ENCODE measurements at regions not wholly inside any gene's neighbourhood (a gene's known extent, or its start where the extent isn't known, plus 50 kb on each side); places are given as distances from the start of the nearest gene placed in this dataset.

GRCh38 chr5:122221857-122222256, 90.2 kb upstream of the SNCAIP start:
- Histone ChIP-seq H3K9me3 (ENCODE audit: control extremely low read depth in 1 of 3, control insufficient read depth in 2 of 3, insufficient read depth in 1 of 3, low read length in 2 of 3) (peaks cover 0 to 9% (median 2%) of the 10 kb centered on the region in 3 donors), H3K36me3 (replicated peaks in 1 of 2; ENCODE audit: control extremely low read depth in 1 of 2, control insufficient read depth in 1 of 2, extremely low read depth in 1 of 2, insufficient read depth in 2 of 2, low read length in 1 of 2) (no peaks in the 10 kb centered on the region), H4K20me1 (ENCODE audit: control insufficient read depth, insufficient read depth, low read length, poor library complexity, severe bottlenecking) (no peaks in the 10 kb centered on the region), H2AFZ (ENCODE audit: insufficient read depth, low read depth, low read length, poor library complexity, severe bottlenecking) (no peak overlapping the region), H3K27ac (ENCODE audit: low read length in 2 of 2) (no peak overlapping the region), H3K9ac (ENCODE audit: low read length) (no peak overlapping the region), H3K79me2 (ENCODE audit: control insufficient read depth, insufficient read depth, low read length) (no peaks in the 10 kb centered on the region), H3K27me3 (replicated peaks in 1 of 4; ENCODE audit: control extremely low read depth in 1 of 4, control insufficient read depth in 3 of 4, insufficient read depth in 4 of 4, low read length in 3 of 4) (no peaks in the 10 kb centered on the region), H3K4me3 (ENCODE audit: control extremely low read depth in 1 of 5, extremely low read depth in 1 of 5, insufficient read depth in 1 of 5, low read depth in 2 of 5, low read length in 4 of 5) (no peak overlapping the region), H3K4me2 (replicated peaks; ENCODE audit: low read depth, low read length, poor library complexity, severe bottlenecking) (no peak overlapping the region), H3K4me1 (ENCODE audit: control insufficient read depth in 2 of 2, insufficient read depth in 2 of 2, low read length in 2 of 2) (no peaks in the 10 kb centered on the region)
- intact Hi-C loops (cut with micrococcal nuclease) = no loop called here
- Mint-ChIP-seq H3K9me3 (ENCODE audit: insufficient read depth) (no peaks in the 10 kb centered on the region), H3K4me1 (no peaks in the 10 kb centered on the region), H3K27me3 (peaks cover 10% of the 10 kb centered on the region), H3K4me3 (no peak overlapping the region), H3K27ac (no peak overlapping the region)
- ChIA-PET POLR2A (no interaction called here), CTCF (no interaction called here)
- no peak for DNase-seq
- WGBS (ENCODE audit: insufficient coverage) = 81% methylated on average over 4 of the region's 5 CpGs
- no peak for TF ChIP-seq EZH2 (IDR thresholded peaks at IDR 0.05; ENCODE audit: borderline replicate concordance, insufficient read depth, low read depth, low read length, poor library complexity, severe bottlenecking)
- no peak for TF ChIP-seq CTCF (IDR thresholded peaks at IDR 0.05)
- no peak for ATAC-seq (ENCODE audit: low read depth)

- ATAC-seq (ENCODE audit: low read depth) = no peak
- no peaks in the 10 kb centered on the region for H3K9me3 Mint-ChIP-seq (ENCODE audit: insufficient read depth)
- 93% methylated on average over 6 of the region's 6 CpGs for WGBS (ENCODE audit: insufficient coverage)
Measured at GRCh38 chr5:122222580-122222979, 89.5 kb upstream of the SNCAIP start.

More at GRCh38 chr5:122222580-122222979, 89.5 kb upstream of the SNCAIP start:
- Mint-ChIP-seq H3K27ac (no peak overlapping the region), H3K4me1 (no peaks in the 10 kb centered on the region), H3K27me3 (peaks cover 10% of the 10 kb centered on the region), H3K4me3 (no peak overlapping the region)
- no peaks in the 10 kb centered on the region for H3K27me3 ChIP-seq (replicated peaks in 1 of 4; ENCODE audit: control extremely low read depth in 1 of 4, control insufficient read depth in 3 of 4, insufficient read depth in 4 of 4, low read length in 3 of 4)
- POLR2A ChIA-PET = no interaction called here
- H3K36me3 ChIP-seq (replicated peaks in 1 of 2; ENCODE audit: control extremely low read depth in 1 of 2, control insufficient read depth in 1 of 2, extremely low read depth in 1 of 2, insufficient read depth in 2 of 2, low read length in 1 of 2) = no peaks in the 10 kb centered on the region
- no peak overlapping the region for H3K9ac ChIP-seq (ENCODE audit: low read length)
- H3K4me3 ChIP-seq (ENCODE audit: control extremely low read depth in 1 of 5, extremely low read depth in 1 of 5, insufficient read depth in 1 of 5, low read depth in 2 of 5, low read length in 4 of 5) = no peak overlapping the region
- no peaks in the 10 kb centered on the region for H3K79me2 ChIP-seq (ENCODE audit: control insufficient read depth, insufficient read depth, low read length)
- H4K20me1 ChIP-seq (ENCODE audit: control insufficient read depth, insufficient read depth, low read length, poor library complexity, severe bottlenecking) = no peaks in the 10 kb centered on the region
- H2AFZ ChIP-seq (ENCODE audit: insufficient read depth, low read depth, low read length, poor library complexity, severe bottlenecking) = no peak overlapping the region
- TF ChIP-seq CTCF (IDR thresholded peaks at IDR 0.05) (no peak), EZH2 (IDR thresholded peaks at IDR 0.05; ENCODE audit: borderline replicate concordance, insufficient read depth, low read depth, low read length, poor library complexity, severe bottlenecking) (no peak)
- peaks cover 0 to 9% (median 2%) of the 10 kb centered on the region in 3 donors for H3K9me3 ChIP-seq (ENCODE audit: control extremely low read depth in 1 of 3, control insufficient read depth in 2 of 3, insufficient read depth in 1 of 3, low read length in 2 of 3)
- H3K4me1 ChIP-seq (ENCODE audit: control insufficient read depth in 2 of 2, insufficient read depth in 2 of 2, low read length in 2 of 2) = no peaks in the 10 kb centered on the region
- no peak overlapping the region for H3K4me2 ChIP-seq (replicated peaks; ENCODE audit: low read depth, low read length, poor library complexity, severe bottlenecking)
- H3K27ac ChIP-seq (ENCODE audit: low read length in 2 of 2) = no peak overlapping the region
- no peak for DNase-seq
- CTCF ChIA-PET = no interaction called here
- intact Hi-C loops (cut with micrococcal nuclease) = no loop called here
